PC-3 (cell line): ENCODE measurements at regions not wholly inside any gene's neighbourhood (a gene's known extent, or its start where the extent isn't known, plus 50 kb on each side); places are given as distances from the start of the nearest gene placed in this dataset.

Source experiments
- CTCF ChIP-seq: fragments of 300-600 bp; sonication (generic); conservative IDR thresholded peaks from 2 replicates; pipeline ENCODE4 v1.5.1; 2017; ENCODE audit warnings: antibody characterized with exemption, low read depth, mild to moderate bottlenecking, low read length
- EZH2phosphoT487 ChIP-seq: fragments of 300-600 bp; sonication (generic); IDR thresholded peaks from 2 replicates; pipeline ENCODE4 v1.6.1; 2018; ENCODE audit warnings: mild to moderate bottlenecking, antibody characterized with exemption, low read length, borderline replicate concordance

- TF ChIP-seq CTCF (no peak), EZH2phosphoT487 (no peak)
Measured at GRCh38 chr6:156183678-156184077, 593.5 kb upstream of the ARID1B start.
